H9 (cell line): ENCODE measurements at regions not wholly inside any gene's neighbourhood (a gene's known extent, or its start where the extent isn't known, plus 50 kb on each side); places are given as distances from the start of the nearest gene placed in this dataset.

Source experiments
- DNase-seq: peaks from one replicate; pipeline ENCODE4 v3.0.0-alpha.2; 2017
- H2AFZ ChIP-seq: one replicate; pipeline ENCODE4 v1.6.1; 2013; ENCODE audit warnings: mild to moderate bottlenecking, low read length, control low read depth, moderate library complexity
- H2AK5ac ChIP-seq: 2 replicates; pipeline ENCODE4 v1.6.1; 2013; ENCODE audit warnings: low read length, control low read depth, mixed read lengths; ENCODE audit not compliant: insufficient read length
- H2BK120ac ChIP-seq: one replicate; pipeline ENCODE4 v1.6.1; 2013; ENCODE audit warnings: low read depth, mild to moderate bottlenecking, low read length, control low read depth, inconsistent platforms; ENCODE audit not compliant: poor library complexity, severe bottlenecking
- H2BK12ac ChIP-seq: 2 replicates; pipeline ENCODE4 v1.6.1; 2013; ENCODE audit warnings: low read length, control low read depth, mixed read lengths, low read depth; ENCODE audit not compliant: insufficient read length
- H2BK15ac ChIP-seq: 2 replicates; pipeline ENCODE4 v1.6.1; 2013; ENCODE audit warnings: low read depth, low read length, control low read depth
- H2BK20ac ChIP-seq: one replicate; pipeline ENCODE4 v1.6.1; 2013; ENCODE audit warnings: low read depth, mild to moderate bottlenecking, low read length, control low read depth, inconsistent platforms; ENCODE audit not compliant: poor library complexity, severe bottlenecking
- H2BK5ac ChIP-seq: 2 replicates; pipeline ENCODE4 v1.6.1; 2013; ENCODE audit warnings: low read length, control low read depth, mixed read lengths; ENCODE audit not compliant: insufficient read length
- H3K14ac ChIP-seq: 2 replicates; pipeline ENCODE4 v1.6.1; 2013; ENCODE audit warnings: low read length, control low read depth; ENCODE audit not compliant: insufficient read depth
- H3K18ac ChIP-seq: 2 replicates; pipeline ENCODE4 v1.6.1; 2013; ENCODE audit warnings: low read depth, mild to moderate bottlenecking, mixed read lengths, low read length, control low read depth; ENCODE audit not compliant: insufficient read length
- H3K23ac ChIP-seq: 2 replicates; pipeline ENCODE4 v1.6.1; 2013; ENCODE audit warnings: low read length, control low read depth, mixed read lengths, low read depth; ENCODE audit not compliant: insufficient read length
- H3K23me2 ChIP-seq: 2 replicates; pipeline ENCODE4 v1.6.1; 2013; ENCODE audit warnings: low read depth, mild to moderate bottlenecking, mixed read lengths, low read length, control low read depth; ENCODE audit not compliant: insufficient read length, poor library complexity, severe bottlenecking
- H3K27ac ChIP-seq: 2 replicates; pipeline ENCODE4 v1.5.1; 2013; ENCODE audit warnings: low read length, control low read depth, mixed read lengths, low read depth; ENCODE audit not compliant: insufficient read length
- H3K27me3 ChIP-seq: 2 replicates; pipeline ENCODE4 v1.6.1; 2013; ENCODE audit warnings: low read length, control low read depth, inconsistent platforms; ENCODE audit not compliant: insufficient read depth
- H3K4ac ChIP-seq: 2 replicates; pipeline ENCODE4 v1.6.1; 2013; ENCODE audit warnings: low read depth, mild to moderate bottlenecking, control low read depth, inconsistent platforms, low read length, moderate library complexity
- H3K4me1 ChIP-seq: 2 replicates; pipeline ENCODE4 v1.6.1; 2013; ENCODE audit warnings: low read length, control low read depth, inconsistent platforms; ENCODE audit not compliant: insufficient read depth
- H3K4me2 ChIP-seq: 2 replicates; pipeline ENCODE4 v1.6.1; 2013; ENCODE audit warnings: low read length, control low read depth, mixed read lengths; ENCODE audit not compliant: insufficient read length, insufficient read depth
- H3K56ac ChIP-seq: 2 replicates; pipeline ENCODE4 v1.6.1; 2013; ENCODE audit warnings: low read depth, mild to moderate bottlenecking, mixed read lengths, low read length, control low read depth; ENCODE audit not compliant: insufficient read length
- H3K79me1 ChIP-seq: 2 replicates; pipeline ENCODE4 v1.6.1; 2013; ENCODE audit warnings: low read depth, mild to moderate bottlenecking, moderate library complexity, low read length, control low read depth, inconsistent platforms; ENCODE audit not compliant: insufficient read depth, poor library complexity, severe bottlenecking
- H3K79me2 ChIP-seq: 2 replicates; pipeline ENCODE4 v1.6.1; 2013; ENCODE audit warnings: low read length, control low read depth, inconsistent platforms; ENCODE audit not compliant: insufficient read depth
- H3K9ac ChIP-seq: 2 replicates; pipeline ENCODE4 v1.6.1; 2013; ENCODE audit warnings: low read length, control low read depth, mixed read lengths; ENCODE audit not compliant: insufficient read length; ENCODE audit errors: extremely low read depth
- H3K9me3 ChIP-seq: one replicate; pipeline ENCODE4 v1.6.1; 2013; ENCODE audit warnings: low read depth, low read length, inconsistent platforms; ENCODE audit not compliant: control insufficient read depth
- H3T11ph ChIP-seq: one replicate; pipeline ENCODE4 v1.6.1; 2013; ENCODE audit warnings: mild to moderate bottlenecking, low read length, control low read depth, inconsistent platforms
- H4K20me1 ChIP-seq: one replicate; pipeline ENCODE4 v1.6.1; 2013; ENCODE audit not compliant: control insufficient read depth, insufficient read length, insufficient read depth
- H4K5ac ChIP-seq: 2 replicates; pipeline ENCODE4 v1.6.1; 2013; ENCODE audit warnings: low read depth, mild to moderate bottlenecking, mixed read lengths, low read length, control low read depth; ENCODE audit not compliant: insufficient read length
- H4K8ac ChIP-seq: replicated peaks from 2 replicates; pipeline ENCODE4 v1.6.1; 2013; ENCODE audit warnings: low read length, control low read depth, mixed read lengths, low read depth; ENCODE audit not compliant: insufficient read length
- H4K91ac ChIP-seq: 2 replicates; pipeline ENCODE4 v1.6.1; 2013; ENCODE audit warnings: low read depth, mild to moderate bottlenecking, moderate library complexity, mixed read lengths, low read length, control low read depth; ENCODE audit not compliant: insufficient read length
- H3K27ac Mint-ChIP-seq, 3 experiments: 2 replicates in 2 of 3; 3 replicates in 1 of 3; pipeline ENCODE4 v1.8.0; 2020 to 2021; ENCODE audit warnings: mixed read lengths in 3 of 3, mild to moderate bottlenecking in 1 of 3, moderate library complexity in 1 of 3
- H3K27me3 Mint-ChIP-seq: 2 replicates; pipeline ENCODE4 v1.8.0; 2021; ENCODE audit warnings: low read depth, mild to moderate bottlenecking, moderate library complexity, mixed read lengths
- H3K36me3 Mint-ChIP-seq, 3 experiments: 2 replicates in 2 of 3; 3 replicates in 1 of 3; pipeline ENCODE4 v1.8.0; 2020 to 2021; ENCODE audit warnings: low read depth in 3 of 3, mixed read lengths in 3 of 3; ENCODE audit not compliant: insufficient read depth in 1 of 3
- H3K4me1 Mint-ChIP-seq, 2 experiments: 2 replicates each; pipeline ENCODE4 v1.8.0; 2020; ENCODE audit warnings: mixed read lengths in 2 of 2
- H3K4me3 Mint-ChIP-seq, 2 experiments: 2 replicates in 1 of 2; 3 replicates in 1 of 2; pipeline ENCODE4 v1.8.0; 2020 to 2021; ENCODE audit warnings: mild to moderate bottlenecking in 2 of 2, mixed read lengths in 2 of 2, moderate library complexity in 1 of 2
- H3K9me3 Mint-ChIP-seq, 2 experiments: 2 replicates in 1 of 2; 3 replicates in 1 of 2; pipeline ENCODE4 v1.8.0; 2020; ENCODE audit warnings: mild to moderate bottlenecking in 2 of 2, mixed read lengths in 2 of 2, moderate library complexity in 1 of 2
- WGBS: extraction: QIAGEN DNeasy Blood & Tissue Kit; methylation state at CpG from one replicate; pipeline ENCODE4 v1.1.7; 2013; ENCODE audit warnings: missing lambda C conversion rate, low lambda C conversion rate, mixed read lengths; ENCODE audit not compliant: insufficient read length; ENCODE audit errors: extremely low coverage; 5-methylcytosine and 5-hydroxymethylcytosine counted together
- TF ChIP-seq, protein P1 (sequence below): fragments of 200-600 bp; sonication (generic); conservative IDR thresholded peaks from 3 replicates; pipeline ENCODE4 v1.8.0; 2021; ENCODE audit warnings: antibody characterized with exemption, mild to moderate bottlenecking

DNA sequence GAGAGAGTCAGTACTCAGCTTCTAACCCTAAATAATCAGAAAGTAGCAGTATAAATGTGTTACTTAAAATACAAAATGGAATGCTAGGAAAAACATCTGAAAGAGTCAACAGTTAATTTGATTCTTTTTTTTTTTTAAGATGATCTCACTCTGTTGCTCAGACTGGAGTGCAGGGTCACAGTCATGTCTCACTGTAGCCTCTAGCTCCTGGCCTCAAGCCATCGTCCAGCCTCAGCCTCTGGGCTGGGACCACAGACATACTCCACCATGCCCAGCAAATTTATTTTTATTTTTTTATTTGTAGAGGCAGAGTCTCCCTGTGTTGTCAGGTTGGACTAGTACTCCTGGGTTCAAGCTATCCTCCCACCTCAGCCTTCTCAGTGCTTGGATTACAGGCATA, 424.9 kb downstream of the IRX2 start:
- Histone ChIP-seq H2AK5ac (no peak overlapping the region), H3K9ac (no peak overlapping the region), H2BK120ac (no peak overlapping the region), H3K9me3 (no peaks in the 10 kb centered on the region), H4K20me1 (no peaks in the 10 kb centered on the region), H3K79me2 (no peaks in the 10 kb centered on the region), H3K4ac (no peak overlapping the region), H3K79me1 (no peaks in the 10 kb centered on the region), H2BK20ac (no peak overlapping the region), H2BK12ac (no peak overlapping the region), H3K27ac (no peak overlapping the region), H2AFZ (no peak overlapping the region), H3K56ac (no peak overlapping the region), H3K18ac (no peak overlapping the region), H2BK5ac (no peak overlapping the region), H3K23me2 (no peaks in the 10 kb centered on the region), H3K14ac (no peak overlapping the region), H3T11ph (no peak overlapping the region), H4K8ac (no peak overlapping the region), H3K4me2 (no peak overlapping the region), H3K23ac (no peak overlapping the region), H3K27me3 (no peaks in the 10 kb centered on the region), H2BK15ac (no peak overlapping the region), H4K5ac (no peak overlapping the region), H4K91ac (no peak overlapping the region), H3K4me1 (no peaks in the 10 kb centered on the region; the same call in 1 of the 2 replicates)
- H3K27ac Mint-ChIP-seq, result no peak overlapping the region
- H3K4me3 Mint-ChIP-seq, result no peak overlapping the region
- WGBS, result no CpG with 5 or more reads among the region's 1 CpG
- no peaks in the 10 kb centered on the region; a peak in 1 of 7 replicates for H3K36me3 Mint-ChIP-seq
- H3K4me1 Mint-ChIP-seq, result peaks cover 0 to 5% of the 10 kb centered on the region in 2 experiments; a peak in 1 of 4 replicates
- no peaks in the 10 kb centered on the region; a peak in 1 of 5 replicates for H3K9me3 Mint-ChIP-seq
- no peaks in the 10 kb centered on the region; the same call in 1 of the 2 replicates for H3K27me3 Mint-ChIP-seq
- TF ChIP-seq, protein P1, sequence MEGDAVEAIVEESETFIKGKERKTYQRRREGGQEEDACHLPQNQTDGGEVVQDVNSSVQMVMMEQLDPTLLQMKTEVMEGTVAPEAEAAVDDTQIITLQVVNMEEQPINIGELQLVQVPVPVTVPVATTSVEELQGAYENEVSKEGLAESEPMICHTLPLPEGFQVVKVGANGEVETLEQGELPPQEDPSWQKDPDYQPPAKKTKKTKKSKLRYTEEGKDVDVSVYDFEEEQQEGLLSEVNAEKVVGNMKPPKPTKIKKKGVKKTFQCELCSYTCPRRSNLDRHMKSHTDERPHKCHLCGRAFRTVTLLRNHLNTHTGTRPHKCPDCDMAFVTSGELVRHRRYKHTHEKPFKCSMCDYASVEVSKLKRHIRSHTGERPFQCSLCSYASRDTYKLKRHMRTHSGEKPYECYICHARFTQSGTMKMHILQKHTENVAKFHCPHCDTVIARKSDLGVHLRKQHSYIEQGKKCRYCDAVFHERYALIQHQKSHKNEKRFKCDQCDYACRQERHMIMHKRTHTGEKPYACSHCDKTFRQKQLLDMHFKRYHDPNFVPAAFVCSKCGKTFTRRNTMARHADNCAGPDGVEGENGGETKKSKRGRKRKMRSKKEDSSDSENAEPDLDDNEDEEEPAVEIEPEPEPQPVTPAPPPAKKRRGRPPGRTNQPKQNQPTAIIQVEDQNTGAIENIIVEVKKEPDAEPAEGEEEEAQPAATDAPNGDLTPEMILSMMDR, result no peak
- no peak for DNase-seq
